Activated T-cell treated with anti-CD3 and anti-CD28 coated beads for 24 hours (primary cell): ENCODE measurements at regions not wholly inside any gene's neighbourhood (a gene's known extent, or its start where the extent isn't known, plus 50 kb on each side); places are given as distances from the start of the nearest gene placed in this dataset.
A peak's percentile ranks its signal among the peaks of the same experiment; 100 is the strongest.
"Not testable (repeated sequence)": the region's sequence is repeated elsewhere in the genome, so short reads cannot be mapped to it uniquely, and the experiment has no call there.

Source experiments
- DNase-seq: peaks from one replicate; pipeline ENCODE4 v3.0.0-alpha.2; 2020; ENCODE audit warnings: low read depth

- DNase-seq, result no peak
These were observed 50.9 kb upstream of the PTPDC1 start for GRCh38 chr9:94033383-94033782.

- no peak for DNase-seq
These were observed 52.3 kb upstream of the PTPDC1 start for GRCh38 chr9:94031946-94032345.

DNA sequence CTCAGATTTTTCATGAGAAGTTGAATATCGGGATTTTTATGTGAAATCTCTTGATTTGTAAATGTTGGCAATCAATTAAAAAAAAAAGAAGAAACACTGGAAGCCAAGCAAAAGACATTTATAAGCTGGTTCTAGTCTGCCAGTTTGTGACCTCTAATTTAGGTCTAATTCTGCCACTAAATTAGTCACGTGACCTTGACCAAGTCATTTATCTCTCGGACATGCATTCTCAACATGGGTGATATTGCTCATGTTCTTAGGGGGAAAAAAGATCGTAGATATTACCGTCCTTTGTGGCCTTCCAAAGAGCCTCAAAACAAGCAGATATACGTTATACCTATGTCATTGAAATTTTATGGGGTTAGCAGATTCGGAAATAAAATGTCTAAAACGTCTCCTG is 52.9 kb upstream of the PTPDC1 start:
- DNase-seq, result no peak

- peak; percentile 73 for DNase-seq
These were observed 53.7 kb upstream of the PTPDC1 start for GRCh38 chr9:94030318-94031179.

DNA sequence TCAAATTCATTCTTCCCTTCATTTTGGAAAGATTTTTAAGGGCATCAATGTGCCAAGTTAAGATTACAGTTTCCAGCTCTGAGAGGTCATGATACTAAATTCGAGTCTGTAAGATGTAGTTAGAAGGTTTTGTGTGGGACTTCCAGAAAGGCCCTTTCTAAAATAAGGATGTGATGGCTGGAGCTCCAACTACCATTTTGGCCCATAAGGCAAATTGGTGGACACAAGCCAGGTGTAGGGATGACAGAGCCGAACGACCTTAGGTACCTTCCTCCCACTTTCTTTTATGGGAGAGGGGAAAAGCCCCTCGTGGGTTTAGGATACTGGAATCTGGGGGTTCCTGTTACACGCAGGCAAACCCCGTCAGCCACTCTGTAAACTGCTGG is 54.3 kb upstream of the PTPDC1 start:
- DNase-seq, result no peak

- DNase-seq, result no peak
These were observed 57.4 kb upstream of the PTPDC1 start for GRCh38 chr9:94026816-94027215.

DNA sequence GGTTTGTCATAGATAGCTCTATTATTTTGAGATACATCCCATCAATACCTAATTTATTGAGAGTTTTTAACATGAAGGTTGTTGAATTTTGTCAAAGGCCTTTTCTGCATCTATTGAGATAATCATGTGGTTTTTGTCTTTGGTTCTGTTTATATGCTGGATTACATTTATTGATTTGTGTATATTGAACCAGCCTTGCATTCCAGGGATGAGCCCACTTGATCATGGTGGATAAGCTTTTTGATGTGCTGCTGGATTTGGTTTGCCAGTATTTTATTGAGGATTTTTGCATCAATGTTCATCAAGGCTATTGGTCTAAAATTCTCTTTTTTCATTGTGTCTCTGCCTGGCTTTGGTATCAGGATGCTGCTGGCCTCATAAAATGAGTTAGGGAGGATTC is 61.8 kb upstream of the PTPDC1 start:
- not testable (repeated sequence) for DNase-seq

DNA sequence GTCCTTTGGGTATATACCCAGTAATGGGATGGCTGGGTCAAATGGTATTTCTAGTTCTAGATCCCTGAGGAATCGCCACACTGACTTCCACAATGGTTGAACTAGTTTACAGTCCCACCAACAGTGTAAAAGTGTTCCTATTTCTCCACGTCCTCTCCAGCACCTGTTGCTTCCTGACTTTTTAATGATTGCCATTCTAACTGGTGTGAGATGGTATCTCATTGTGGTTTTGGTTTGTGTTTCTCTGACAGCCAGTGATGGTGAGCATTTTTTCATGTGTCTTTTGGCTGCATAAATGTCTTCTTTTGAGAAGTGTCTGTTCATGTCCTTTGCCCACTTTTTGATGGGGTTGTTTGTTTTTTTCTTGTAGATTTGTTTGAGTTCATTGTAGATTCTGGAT is 63.4 kb upstream of the PTPDC1 start:
- DNase-seq, result not testable (repeated sequence)

GRCh38 chr9:94018628-94019027 is 63.5 kb upstream of the BARX1 start:
- DNase-seq, result no peak

DNA sequence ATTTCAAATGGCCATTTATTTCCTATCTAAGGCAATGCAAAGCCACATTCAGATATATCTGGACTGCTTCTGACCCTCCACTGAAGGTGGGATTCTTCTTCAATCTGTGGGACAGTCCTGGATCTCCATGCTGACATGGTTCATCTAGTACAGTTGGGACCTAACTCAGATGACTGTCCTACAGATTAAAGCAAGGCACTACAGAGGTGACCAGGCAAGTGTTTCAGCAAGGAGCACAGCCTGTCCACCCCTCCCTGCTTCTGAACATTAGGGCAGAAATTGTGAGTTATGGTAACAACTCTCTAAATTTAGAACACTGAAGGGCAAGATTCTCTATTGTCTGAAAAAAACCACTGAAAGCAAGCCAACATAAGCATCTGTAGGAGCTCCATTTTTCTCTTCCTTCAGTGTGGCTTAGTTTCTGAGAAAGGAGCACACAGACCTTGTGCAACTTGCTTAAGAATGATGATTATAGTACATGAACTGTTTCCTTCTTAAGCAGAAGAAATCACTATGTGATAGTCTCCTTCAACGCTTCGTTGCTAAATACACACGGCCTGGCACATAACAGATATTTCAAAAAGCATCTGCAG is 62.9 kb upstream of the BARX1 start:
- DNase-seq, result no peak

- DNase-seq, result no peak
These were observed 61.6 kb upstream of the BARX1 start for GRCh38 chr9:94016744-94017143.

- no peak for DNase-seq
These were observed 59.8 kb upstream of the BARX1 start for GRCh38 chr9:94014920-94015319.

DNA sequence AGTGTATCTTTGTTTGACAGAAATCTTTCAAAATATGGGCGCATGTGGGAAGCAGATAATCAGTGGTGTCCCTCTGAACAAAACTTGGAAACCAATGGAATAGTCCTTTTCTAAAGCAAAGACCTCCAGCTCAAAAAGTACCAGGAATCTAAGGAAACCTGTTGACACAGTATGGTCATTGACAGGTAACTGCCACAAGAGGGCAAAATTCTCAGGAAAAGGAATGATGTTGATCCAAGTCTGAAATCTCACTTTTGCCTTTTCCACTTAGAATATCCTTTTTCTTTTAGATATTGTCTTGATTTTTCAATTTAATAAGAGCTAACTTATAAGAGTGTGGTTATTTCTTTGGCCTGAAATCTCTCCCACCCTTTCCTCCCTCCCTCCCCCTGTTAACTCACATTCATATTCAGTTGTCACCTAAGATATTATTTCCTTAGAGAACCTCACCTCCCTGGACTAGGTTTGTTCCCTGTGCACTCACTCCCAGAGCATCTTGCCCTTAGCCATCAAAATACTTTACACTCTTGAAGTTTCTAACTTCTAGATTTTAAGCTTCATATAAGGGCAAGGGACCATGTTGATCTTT is 59.0 kb upstream of the BARX1 start:
- no peak for DNase-seq

DNA sequence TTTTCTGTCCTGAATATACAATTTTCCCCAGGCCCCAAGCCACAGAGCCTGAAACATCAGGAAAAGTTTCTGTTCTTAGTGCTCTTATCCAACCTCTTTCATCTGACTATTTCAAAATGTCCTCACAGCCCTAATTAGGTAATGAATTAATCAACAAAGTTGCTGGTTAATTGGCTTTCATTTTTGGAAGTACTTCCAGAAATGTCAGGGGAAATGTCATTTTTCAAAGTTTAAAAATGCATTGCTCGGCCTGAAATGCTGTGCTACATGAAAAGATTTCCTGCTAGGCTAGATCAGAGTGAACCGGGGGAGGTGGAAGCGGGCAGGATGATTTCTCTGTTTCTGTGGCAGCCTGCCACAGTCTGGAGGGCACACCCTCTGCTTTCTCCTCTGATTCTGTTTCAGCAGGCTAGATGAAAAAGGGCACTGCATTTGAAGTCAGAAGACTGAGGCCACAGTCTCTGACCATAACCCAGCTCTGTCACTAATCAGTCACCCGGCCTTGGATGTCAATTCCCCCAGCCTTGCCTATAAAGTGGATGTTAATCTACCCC is 55.9 kb upstream of the BARX1 start:
- DNase-seq, result no peak

- DNase-seq, result no peak
These were observed 50.2 kb upstream of the BARX1 start for GRCh38 chr9:94005272-94005901.
